Activated T-helper 1 cell treated with anti-CD3 and anti-CD28 coated beads, Interleukin-12 subunit alpha, Interleukin-12 subunit beta, Interleukin-2, Interleukin-4 antibody, amounts not matched to agents 30 ng/mL and 10 ng/mL and 1 ng/mL, durations not matched to agents 14 hours and 24 hours and 36 hours (primary cell): ENCODE measurements at regions not wholly inside any gene's neighbourhood (a gene's known extent, or its start where the extent isn't known, plus 50 kb on each side); places are given as distances from the start of the nearest gene placed in this dataset.
"Not testable (repeated sequence)": the region's sequence is repeated elsewhere in the genome, so short reads cannot be mapped to it uniquely, and the experiment has no call there.

Experiments
- DNase-seq: peaks from one replicate; pipeline ENCODE4 v3.0.0; 2021; ENCODE audit warnings: low spot score
- H3K27ac Mint-ChIP-seq: one replicate; pipeline ENCODE4 v1.8.0; 2021; ENCODE audit warnings: mild to moderate bottlenecking, mixed read lengths
- H3K27me3 Mint-ChIP-seq: one replicate; pipeline ENCODE4 v1.8.0; 2022; ENCODE audit warnings: mild to moderate bottlenecking, moderate library complexity, mixed read lengths; ENCODE audit not compliant: insufficient read depth
- H3K36me3 Mint-ChIP-seq: one replicate; pipeline ENCODE4 v1.8.0; 2021; ENCODE audit warnings: low read depth, mixed read lengths
- H3K4me1 Mint-ChIP-seq: one replicate; pipeline ENCODE4 v1.8.0; 2021; ENCODE audit warnings: low read depth, mixed read lengths
- H3K4me3 Mint-ChIP-seq: one replicate; pipeline ENCODE4 v1.8.0; 2021; ENCODE audit warnings: mild to moderate bottlenecking, moderate library complexity, mixed read lengths
- H3K9me3 Mint-ChIP-seq: one replicate; pipeline ENCODE4 v1.8.0; 2021; ENCODE audit warnings: mixed read lengths
- intact Hi-C: fragments of 100-400 bp; cut with micrococcal nuclease; formaldehyde crosslinking; loops from one replicate; pipeline ENCODE4 v1.15.1; 2024

- Mint-ChIP-seq H3K36me3 (no peaks in the 10 kb centered on the region), H3K27ac (no peak overlapping the region), H3K4me3 (no peak overlapping the region), H3K4me1 (no peaks in the 10 kb centered on the region), H3K9me3 (no peaks in the 10 kb centered on the region), H3K27me3 (peaks cover 2% of the 10 kb centered on the region)
- intact Hi-C loops = no loop called here
- no peak for DNase-seq
Measured at GRCh38 chr7:82579047-82579446, 135.5 kb upstream of the CACNA2D1 start.

GRCh38 chr7:82578430-82578829 is 134.9 kb upstream of the CACNA2D1 start:
- no peak overlapping the region for H3K27ac Mint-ChIP-seq
- no peaks in the 10 kb centered on the region for H3K9me3 Mint-ChIP-seq
- no peak for DNase-seq
- intact Hi-C loops = no loop called here
- H3K4me3 Mint-ChIP-seq = no peak overlapping the region
- no peaks in the 10 kb centered on the region for H3K27me3 Mint-ChIP-seq
- H3K4me1 Mint-ChIP-seq = no peaks in the 10 kb centered on the region
- H3K36me3 Mint-ChIP-seq = no peaks in the 10 kb centered on the region

- peak; percentile 36 for DNase-seq
- Mint-ChIP-seq H3K4me3 (no peak overlapping the region), H3K27me3 (peaks cover 1% of the 10 kb centered on the region), H3K27ac (no peak overlapping the region), H3K4me1 (no peaks in the 10 kb centered on the region), H3K9me3 (no peaks in the 10 kb centered on the region), H3K36me3 (no peaks in the 10 kb centered on the region)
- intact Hi-C loops = loop anchor here (1.0 kb wide), 4 partner anchors 338 to 1090 kb away; no protein-coding TSS in a partner anchor
Measured at GRCh38 chr7:82572195-82572880, 128.8 kb upstream of the CACNA2D1 start.

- H3K4me1 Mint-ChIP-seq, H3K4me3 Mint-ChIP-seq, H3K27ac Mint-ChIP-seq, H3K36me3 Mint-ChIP-seq, DNase-seq, H3K9me3 Mint-ChIP-seq, H3K27me3 Mint-ChIP-seq, intact Hi-C loops: not testable (repeated sequence)
Measured at GRCh38 chr7:82571047-82571446, 127.5 kb upstream of the CACNA2D1 start.

- Mint-ChIP-seq H3K4me3 (no peak overlapping the region), H3K27ac (no peak overlapping the region), H3K36me3 (no peaks in the 10 kb centered on the region), H3K27me3 (peaks cover 1% of the 10 kb centered on the region), H3K9me3 (no peaks in the 10 kb centered on the region), H3K4me1 (no peaks in the 10 kb centered on the region)
- intact Hi-C loops = no loop called here
- DNase-seq = no peak
Measured at GRCh38 chr7:82567841-82568240, 124.3 kb upstream of the CACNA2D1 start.

- H3K4me3 Mint-ChIP-seq = no peak overlapping the region
- peaks cover 1% of the 10 kb centered on the region for H3K27me3 Mint-ChIP-seq
- H3K4me1 Mint-ChIP-seq = no peaks in the 10 kb centered on the region
- intact Hi-C loops = no loop called here
- no peaks in the 10 kb centered on the region for H3K36me3 Mint-ChIP-seq
- no peaks in the 10 kb centered on the region for H3K9me3 Mint-ChIP-seq
- H3K27ac Mint-ChIP-seq = no peak overlapping the region
- no peak for DNase-seq
Measured at GRCh38 chr7:82567356-82567755, 123.8 kb upstream of the CACNA2D1 start.

- intact Hi-C loops = no loop called here
- no peak overlapping the region for H3K27ac Mint-ChIP-seq
- no peak overlapping the region for H3K4me3 Mint-ChIP-seq
- no peaks in the 10 kb centered on the region for H3K36me3 Mint-ChIP-seq
- peaks cover 1% of the 10 kb centered on the region for H3K27me3 Mint-ChIP-seq
- no peaks in the 10 kb centered on the region for H3K4me1 Mint-ChIP-seq
- no peaks in the 10 kb centered on the region for H3K9me3 Mint-ChIP-seq
- DNase-seq = no peak
Measured at GRCh38 chr7:82566752-82567151, 123.2 kb upstream of the CACNA2D1 start.

- H3K36me3 Mint-ChIP-seq = no peaks in the 10 kb centered on the region
- intact Hi-C loops = no loop called here
- H3K27ac Mint-ChIP-seq = no peak overlapping the region
- H3K27me3 Mint-ChIP-seq = peaks cover 1% of the 10 kb centered on the region
- H3K9me3 Mint-ChIP-seq = no peaks in the 10 kb centered on the region
- no peak for DNase-seq
- no peak overlapping the region for H3K4me3 Mint-ChIP-seq
- no peaks in the 10 kb centered on the region for H3K4me1 Mint-ChIP-seq
Measured at GRCh38 chr7:82562716-82563404, 119.3 kb upstream of the CACNA2D1 start.

- no peaks in the 10 kb centered on the region for H3K4me1 Mint-ChIP-seq
- H3K27ac Mint-ChIP-seq = no peak overlapping the region
- intact Hi-C loops = no loop called here
- no peak overlapping the region for H3K4me3 Mint-ChIP-seq
- H3K9me3 Mint-ChIP-seq = no peaks in the 10 kb centered on the region
- H3K27me3 Mint-ChIP-seq = no peaks in the 10 kb centered on the region
- no peak for DNase-seq
- no peaks in the 10 kb centered on the region for H3K36me3 Mint-ChIP-seq
Measured at GRCh38 chr7:82559193-82559805, 115.7 kb upstream of the CACNA2D1 start.

- intact Hi-C loops = no loop called here
- Mint-ChIP-seq H3K27ac (no peak overlapping the region), H3K9me3 (no peaks in the 10 kb centered on the region), H3K4me3 (no peak overlapping the region), H3K36me3 (no peaks in the 10 kb centered on the region), H3K4me1 (no peaks in the 10 kb centered on the region), H3K27me3 (no peaks in the 10 kb centered on the region)
- no peak for DNase-seq
Measured at GRCh38 chr7:82549616-82550285, 106.2 kb upstream of the CACNA2D1 start.

GRCh38 chr7:82548141-82548688 is 104.6 kb upstream of the CACNA2D1 start:
- Mint-ChIP-seq H3K27ac (no peak overlapping the region), H3K9me3 (no peaks in the 10 kb centered on the region), H3K4me3 (no peak overlapping the region), H3K27me3 (no peaks in the 10 kb centered on the region), H3K36me3 (no peaks in the 10 kb centered on the region), H3K4me1 (no peaks in the 10 kb centered on the region)
- DNase-seq = no peak
- intact Hi-C loops = no loop called here

GRCh38 chr7:82542665-82543064 is 99.1 kb upstream of the CACNA2D1 start:
- Mint-ChIP-seq H3K4me3 (no peak overlapping the region), H3K4me1 (no peaks in the 10 kb centered on the region), H3K36me3 (no peaks in the 10 kb centered on the region), H3K27me3 (no peaks in the 10 kb centered on the region), H3K27ac (no peak overlapping the region), H3K9me3 (no peaks in the 10 kb centered on the region)
- no peak for DNase-seq
- intact Hi-C loops = no loop called here

GRCh38 chr7:82539969-82540368 is 96.4 kb upstream of the CACNA2D1 start:
- H3K36me3 Mint-ChIP-seq = no peaks in the 10 kb centered on the region
- H3K27me3 Mint-ChIP-seq = no peaks in the 10 kb centered on the region
- H3K27ac Mint-ChIP-seq = no peak overlapping the region
- H3K9me3 Mint-ChIP-seq = no peaks in the 10 kb centered on the region
- H3K4me1 Mint-ChIP-seq = no peaks in the 10 kb centered on the region
- DNase-seq = no peak
- no peak overlapping the region for H3K4me3 Mint-ChIP-seq
- intact Hi-C loops = no loop called here
